Non-pigmented ciliary epithelial cell (primary cell): ENCODE measurements at regions not wholly inside any gene's neighbourhood (a gene's known extent, or its start where the extent isn't known, plus 50 kb on each side); places are given as distances from the start of the nearest gene placed in this dataset.
"Not testable (repeated sequence)": the region's sequence is repeated elsewhere in the genome, so short reads cannot be mapped to it uniquely, and the experiment has no call there.

Source experiments
- DNase-seq: peaks from one replicate; pipeline ENCODE4 v3.0.0-alpha.2; 2010; ENCODE audit warnings: low read depth

- no peak for DNase-seq
These were observed 144.2 kb upstream of the RAPGEF2 start for GRCh38 chr4:158958489-158959270.

- DNase-seq: no peak
These were observed 140.5 kb upstream of the RAPGEF2 start for GRCh38 chr4:158962393-158962792.

- DNase-seq: not testable (repeated sequence)
These were observed 139.6 kb upstream of the RAPGEF2 start for GRCh38 chr4:158963282-158963681.

- DNase-seq: no peak
These were observed 138.7 kb upstream of the RAPGEF2 start for GRCh38 chr4:158964114-158964727.

GRCh38 chr4:158964728-158965124, 138.2 kb upstream of the RAPGEF2 start:
- no peak for DNase-seq

GRCh38 chr4:158965226-158965625, 137.7 kb upstream of the RAPGEF2 start:
- no peak for DNase-seq

GRCh38 chr4:158966091-158966490, 136.8 kb upstream of the RAPGEF2 start:
- DNase-seq: no peak

GRCh38 chr4:158968961-158969360, 133.9 kb upstream of the RAPGEF2 start:
- DNase-seq: no peak

GRCh38 chr4:158970812-158971211, 132.1 kb upstream of the RAPGEF2 start:
- DNase-seq: no peak

GRCh38 chr4:158974438-158974837, 128.4 kb upstream of the RAPGEF2 start:
- DNase-seq: not testable (repeated sequence)

GRCh38 chr4:158980711-158981110, 122.2 kb upstream of the RAPGEF2 start:
- not testable (repeated sequence) for DNase-seq

GRCh38 chr4:158991534-158992155, 111.2 kb upstream of the RAPGEF2 start:
- no peak for DNase-seq

- no peak for DNase-seq
These were observed 109.0 kb upstream of the RAPGEF2 start for GRCh38 chr4:158993891-158994290.

- DNase-seq: no peak
These were observed 107.8 kb upstream of the RAPGEF2 start for GRCh38 chr4:158995040-158995439.

GRCh38 chr4:158995965-158996364, 106.9 kb upstream of the RAPGEF2 start:
- DNase-seq: no peak

GRCh38 chr4:158996669-158997074, 106.2 kb upstream of the RAPGEF2 start:
- DNase-seq: peak; percentile 84

- DNase-seq: no peak
These were observed 105.1 kb upstream of the RAPGEF2 start for GRCh38 chr4:158997660-158998349.

- DNase-seq: no peak
These were observed 104.3 kb upstream of the RAPGEF2 start for GRCh38 chr4:158998624-158999023.

GRCh38 chr4:158999166-158999682, 103.7 kb upstream of the RAPGEF2 start:
- DNase-seq: no peak

- DNase-seq: no peak
These were observed 103.0 kb upstream of the RAPGEF2 start for GRCh38 chr4:158999849-159000248.

- DNase-seq: no peak
These were observed 99.9 kb upstream of the RAPGEF2 start for GRCh38 chr4:159002950-159003349.
